ENCODE measurements at regions not wholly inside any gene's neighbourhood (a gene's known extent, or its start where the extent isn't known, plus 50 kb on each side); places are given as distances from the start of the nearest gene placed in this dataset.
A peak's percentile ranks its signal among the peaks of the same experiment; 100 is the strongest.
"Not testable (repeated sequence)": the region's sequence is repeated elsewhere in the genome, so short reads cannot be mapped to it uniquely, and the experiment has no call there.

- DNase-seq = no peak
Observed at GRCh38 chr1:99361406-99361805, 97.1 kb downstream of the PLPPR4 start.

- DNase-seq = no peak
Observed at GRCh38 chr1:99363531-99363930, 99.2 kb downstream of the PLPPR4 start.

GRCh38 chr1:99365141-99365540, 100.8 kb downstream of the PLPPR4 start:
- DNase-seq = no peak

- DNase-seq = no peak
Observed at GRCh38 chr1:99365545-99365944, 101.3 kb downstream of the PLPPR4 start.

- no peak for DNase-seq
Observed at GRCh38 chr1:99369154-99369553, 104.9 kb downstream of the PLPPR4 start.

GRCh38 chr1:99370476-99370875, 106.2 kb downstream of the PLPPR4 start:
- no peak for DNase-seq

GRCh38 chr1:99371413-99371812, 107.1 kb downstream of the PLPPR4 start:
- DNase-seq = no peak

GRCh38 chr1:99374109-99374508, 109.8 kb downstream of the PLPPR4 start:
- DNase-seq = no peak

GRCh38 chr1:99374693-99375092, 110.4 kb downstream of the PLPPR4 start:
- not testable (repeated sequence) for DNase-seq

- DNase-seq = peak; percentile 17
Observed at GRCh38 chr1:99384021-99384420, 119.7 kb downstream of the PLPPR4 start.

- DNase-seq = no peak
Observed at GRCh38 chr1:99385852-99386251, 121.6 kb downstream of the PLPPR4 start.

GRCh38 chr1:99396389-99396788, 132.1 kb downstream of the PLPPR4 start:
- DNase-seq = no peak

GRCh38 chr1:99397029-99397428, 132.7 kb downstream of the PLPPR4 start:
- DNase-seq = no peak

GRCh38 chr1:99397863-99398262, 133.6 kb downstream of the PLPPR4 start:
- no peak for DNase-seq

- DNase-seq = not testable (repeated sequence)
Observed at GRCh38 chr1:99401556-99401955, 137.3 kb downstream of the PLPPR4 start.

- DNase-seq = not testable (repeated sequence)
Observed at GRCh38 chr1:99404399-99404798, 140.1 kb downstream of the PLPPR4 start.

- not testable (repeated sequence) for DNase-seq
Observed at GRCh38 chr1:99405325-99405724, 141.0 kb downstream of the PLPPR4 start.

- no peak for DNase-seq
Observed at GRCh38 chr1:99407018-99407417, 142.7 kb downstream of the PLPPR4 start.

- no peak for DNase-seq
Observed at GRCh38 chr1:99424087-99424486, 159.8 kb downstream of the PLPPR4 start.

GRCh38 chr1:99429754-99430153, 165.5 kb downstream of the PLPPR4 start:
- DNase-seq = no peak

- no peak for DNase-seq
Observed at GRCh38 chr1:99438656-99439230, 174.5 kb downstream of the PLPPR4 start.

GRCh38 chr1:99439433-99440075, 175.3 kb downstream of the PLPPR4 start:
- no peak for DNase-seq

- DNase-seq = no peak
Observed at GRCh38 chr1:99441299-99442095, 177.2 kb downstream of the PLPPR4 start.
